ENCODE measurements at regions not wholly inside any gene's neighbourhood (a gene's known extent, or its start where the extent isn't known, plus 50 kb on each side); places are given as distances from the start of the nearest gene placed in this dataset.

DNA sequence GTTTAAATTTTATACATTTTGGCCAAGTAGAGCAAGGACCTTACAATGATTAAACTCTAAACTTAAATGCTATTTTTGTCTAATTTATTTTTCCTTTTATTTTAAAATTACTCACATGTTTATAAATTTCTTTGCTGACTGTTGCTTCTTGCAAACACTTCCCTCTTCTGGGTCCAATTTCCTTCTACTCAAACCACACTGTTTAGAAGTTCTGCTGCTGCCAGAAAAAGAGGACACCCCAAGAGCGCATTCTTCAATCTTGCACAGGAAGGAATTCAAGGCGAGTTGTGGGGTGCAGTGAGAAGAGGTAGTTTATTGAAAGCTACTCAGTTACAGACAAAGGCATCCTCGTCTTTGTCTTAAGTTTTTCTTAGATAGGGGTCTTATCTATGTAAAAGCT, 88.5 kb upstream of the NEK7 start:
- TF ChIP-seq CREB1 (IDR thresholded peaks at IDR 0.05) (no peak), CREB1 (CRISPR knock-in tag; IDR thresholded peaks at IDR 0.05) (no peak), ZNF3 (CRISPR knock-in tag; IDR thresholded peaks at IDR 0.05) (no peak), HOXB6 (CRISPR knock-in tag; IDR thresholded peaks at IDR 0.05; ENCODE audit: borderline replicate concordance) (no peak)
- TF ChIP-seq, protein P1, sequence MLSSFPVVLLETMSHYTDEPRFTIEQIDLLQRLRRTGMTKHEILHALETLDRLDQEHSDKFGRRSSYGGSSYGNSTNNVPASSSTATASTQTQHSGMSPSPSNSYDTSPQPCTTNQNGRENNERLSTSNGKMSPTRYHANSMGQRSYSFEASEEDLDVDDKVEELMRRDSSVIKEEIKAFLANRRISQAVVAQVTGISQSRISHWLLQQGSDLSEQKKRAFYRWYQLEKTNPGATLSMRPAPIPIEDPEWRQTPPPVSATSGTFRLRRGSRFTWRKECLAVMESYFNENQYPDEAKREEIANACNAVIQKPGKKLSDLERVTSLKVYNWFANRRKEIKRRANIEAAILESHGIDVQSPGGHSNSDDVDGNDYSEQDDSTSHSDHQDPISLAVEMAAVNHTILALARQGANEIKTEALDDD (IDR thresholded peaks at IDR 0.05) = no peak
- TF ChIP-seq, protein P2, sequence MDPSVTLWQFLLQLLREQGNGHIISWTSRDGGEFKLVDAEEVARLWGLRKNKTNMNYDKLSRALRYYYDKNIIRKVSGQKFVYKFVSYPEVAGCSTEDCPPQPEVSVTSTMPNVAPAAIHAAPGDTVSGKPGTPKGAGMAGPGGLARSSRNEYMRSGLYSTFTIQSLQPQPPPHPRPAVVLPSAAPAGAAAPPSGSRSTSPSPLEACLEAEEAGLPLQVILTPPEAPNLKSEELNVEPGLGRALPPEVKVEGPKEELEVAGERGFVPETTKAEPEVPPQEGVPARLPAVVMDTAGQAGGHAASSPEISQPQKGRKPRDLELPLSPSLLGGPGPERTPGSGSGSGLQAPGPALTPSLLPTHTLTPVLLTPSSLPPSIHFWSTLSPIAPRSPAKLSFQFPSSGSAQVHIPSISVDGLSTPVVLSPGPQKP (CRISPR knock-in tag; IDR thresholded peaks at IDR 0.05) = no peak

Measured in K562 (cell line).